K562 (cell line): ENCODE measurements at regions not wholly inside any gene's neighbourhood (a gene's known extent, or its start where the extent isn't known, plus 50 kb on each side); places are given as distances from the start of the nearest gene placed in this dataset.

ENCODE experiments used
- FOXK2 ChIP-seq, 2 experiments: fragments of 450-650 bp; IDR thresholded peaks in 1 of 2; conservative IDR thresholded peaks in 1 of 2; 2 replicates each; pipeline ENCODE4 v1.6.1; 2016; ENCODE audit warnings: low read depth in 2 of 2, mild to moderate bottlenecking in 1 of 2
- HNRNPK ChIP-seq: fragments of 200-400 bp; formaldehyde crosslinking; IDR thresholded peaks from one replicate; pipeline ENCODE4 v1.6.1; 2018; ENCODE audit warnings: mild to moderate bottlenecking, low read depth, low read length; ENCODE audit not compliant: poor library complexity, severe bottlenecking
- MAFK ChIP-seq: IDR thresholded peaks from 2 replicates; pipeline ENCODE4 v1.6.1; 2011; ENCODE audit warnings: low read length, improper control_type of control experiment
- RBM22 ChIP-seq: fragments of 200-400 bp; formaldehyde crosslinking; IDR thresholded peaks from 2 replicates; pipeline ENCODE4 v1.6.1; 2018; ENCODE audit warnings: low read length, low read depth; ENCODE audit not compliant: poor library complexity, severe bottlenecking
- ZNF311 ChIP-seq: fragments of 250-450 bp; sonication (Bioruptor Pico); IDR thresholded peaks from 2 replicates; pipeline ENCODE4 v1.4.0; 2020; ENCODE audit warnings: mild to moderate bottlenecking, moderate library complexity
- TF ChIP-seq, protein P1 (sequence below): sonication (generic); formaldehyde crosslinking; IDR thresholded peaks from 2 replicates; pipeline ENCODE4 v1.8.1; 2023; ENCODE audit warnings: mild to moderate bottlenecking, missing genetic modification reagents, moderate library complexity
- TF ChIP-seq, protein P2 (sequence below): fragments of 250-450 bp; sonication (Bioruptor Pico); IDR thresholded peaks from 2 replicates; pipeline ENCODE4 v1.6.1; 2021; ENCODE audit warnings: mild to moderate bottlenecking

DNA sequence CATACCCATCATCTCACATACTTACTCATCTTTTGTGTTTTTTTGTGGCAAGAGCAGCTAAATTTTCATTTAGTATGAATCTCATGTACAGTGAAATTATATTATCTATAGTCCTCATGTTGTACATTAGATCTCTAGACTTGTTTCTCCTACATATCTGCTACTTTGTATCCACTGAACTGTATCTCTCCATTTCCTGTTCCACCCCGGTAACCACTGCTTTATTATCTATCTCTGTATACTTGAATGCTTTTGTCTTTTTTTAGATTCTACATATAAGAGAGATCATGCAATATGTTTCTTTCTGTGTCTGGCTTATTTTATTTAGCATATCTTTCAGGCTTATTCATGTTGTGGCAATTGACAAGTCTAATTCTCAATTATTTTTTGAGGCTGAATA lies 125.1 kb downstream of the ANKRD7 start:
- TF ChIP-seq HNRNPK = no peak
- no peak for TF ChIP-seq RBM22
- TF ChIP-seq, protein P1, sequence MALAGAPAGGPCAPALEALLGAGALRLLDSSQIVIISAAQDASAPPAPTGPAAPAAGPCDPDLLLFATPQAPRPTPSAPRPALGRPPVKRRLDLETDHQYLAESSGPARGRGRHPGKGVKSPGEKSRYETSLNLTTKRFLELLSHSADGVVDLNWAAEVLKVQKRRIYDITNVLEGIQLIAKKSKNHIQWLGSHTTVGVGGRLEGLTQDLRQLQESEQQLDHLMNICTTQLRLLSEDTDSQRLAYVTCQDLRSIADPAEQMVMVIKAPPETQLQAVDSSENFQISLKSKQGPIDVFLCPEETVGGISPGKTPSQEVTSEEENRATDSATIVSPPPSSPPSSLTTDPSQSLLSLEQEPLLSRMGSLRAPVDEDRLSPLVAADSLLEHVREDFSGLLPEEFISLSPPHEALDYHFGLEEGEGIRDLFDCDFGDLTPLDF (CRISPR knock-in tag) = no peak
- TF ChIP-seq FOXK2 (conservative IDR thresholded peaks at IDR 0.05 in 1 of 2, IDR thresholded peaks at IDR 0.05 in 1 of 2; ENCODE audit: low read depth in 2 of 2) = no peak
- TF ChIP-seq, protein P2, sequence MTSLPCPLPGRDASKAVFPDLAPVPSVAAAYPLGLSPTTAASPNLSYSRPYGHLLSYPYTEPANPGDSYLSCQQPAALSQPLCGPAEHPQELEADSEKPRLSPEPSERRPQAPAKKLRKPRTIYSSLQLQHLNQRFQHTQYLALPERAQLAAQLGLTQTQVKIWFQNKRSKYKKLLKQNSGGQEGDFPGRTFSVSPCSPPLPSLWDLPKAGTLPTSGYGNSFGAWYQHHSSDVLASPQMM (CRISPR knock-in tag) = no peak
- TF ChIP-seq ZNF311 (CRISPR knock-in tag) = no peak
- TF ChIP-seq MAFK = no peak
